IPS DF 4.7 (cell line): ENCODE measurements at regions not wholly inside any gene's neighbourhood (a gene's known extent, or its start where the extent isn't known, plus 50 kb on each side); places are given as distances from the start of the nearest gene placed in this dataset.

ENCODE experiments used
- DNase-seq: peaks from one replicate; pipeline ENCODE4 v3.0.0-alpha.2; 2013; ENCODE audit warnings: low spot score; ENCODE audit errors: extremely low read depth

- no peak for DNase-seq
Observed at GRCh38 chr7:26011039-26011696, 140.8 kb upstream of the NFE2L3 start.

- no peak for DNase-seq
Observed at GRCh38 chr7:26013551-26014083, 138.4 kb upstream of the NFE2L3 start.

GRCh38 chr7:26022982-26023381 lies 129.0 kb upstream of the NFE2L3 start:
- DNase-seq: no peak

GRCh38 chr7:26029911-26030310 lies 122.1 kb upstream of the NFE2L3 start:
- DNase-seq: no peak

GRCh38 chr7:26034391-26034790 lies 117.6 kb upstream of the NFE2L3 start:
- no peak for DNase-seq

- DNase-seq: no peak
Observed at GRCh38 chr7:26035552-26035951, 116.4 kb upstream of the NFE2L3 start.

GRCh38 chr7:26036092-26036491 lies 115.9 kb upstream of the NFE2L3 start:
- DNase-seq: no peak

- no peak for DNase-seq
Observed at GRCh38 chr7:26038201-26038990, 113.6 kb upstream of the NFE2L3 start.

- DNase-seq: no peak
Observed at GRCh38 chr7:26040085-26040484, 111.9 kb upstream of the NFE2L3 start.

GRCh38 chr7:26042237-26042636 lies 109.8 kb upstream of the NFE2L3 start:
- no peak for DNase-seq

GRCh38 chr7:26043801-26044200 lies 108.2 kb upstream of the NFE2L3 start:
- DNase-seq: no peak

GRCh38 chr7:26044320-26044719 lies 107.7 kb upstream of the NFE2L3 start:
- no peak for DNase-seq

- DNase-seq: no peak
Observed at GRCh38 chr7:26046150-26046549, 105.8 kb upstream of the NFE2L3 start.

- no peak for DNase-seq
Observed at GRCh38 chr7:26046878-26047277, 105.1 kb upstream of the NFE2L3 start.

GRCh38 chr7:26048663-26049062 lies 103.3 kb upstream of the NFE2L3 start:
- no peak for DNase-seq

- no peak for DNase-seq
Observed at GRCh38 chr7:26049081-26049480, 102.9 kb upstream of the NFE2L3 start.

GRCh38 chr7:26051021-26051420 lies 101.0 kb upstream of the NFE2L3 start:
- no peak for DNase-seq

- no peak for DNase-seq
Observed at GRCh38 chr7:26052706-26053105, 99.3 kb upstream of the NFE2L3 start.

GRCh38 chr7:26054386-26054785 lies 97.6 kb upstream of the NFE2L3 start:
- no peak for DNase-seq

- DNase-seq: no peak
Observed at GRCh38 chr7:26055241-26055640, 96.8 kb upstream of the NFE2L3 start.

- no peak for DNase-seq
Observed at GRCh38 chr7:26060733-26061677, 91.0 kb upstream of the NFE2L3 start.
